ENCODE measurements at regions not wholly inside any gene's neighbourhood (a gene's known extent, or its start where the extent isn't known, plus 50 kb on each side); places are given as distances from the start of the nearest gene placed in this dataset.

DNA sequence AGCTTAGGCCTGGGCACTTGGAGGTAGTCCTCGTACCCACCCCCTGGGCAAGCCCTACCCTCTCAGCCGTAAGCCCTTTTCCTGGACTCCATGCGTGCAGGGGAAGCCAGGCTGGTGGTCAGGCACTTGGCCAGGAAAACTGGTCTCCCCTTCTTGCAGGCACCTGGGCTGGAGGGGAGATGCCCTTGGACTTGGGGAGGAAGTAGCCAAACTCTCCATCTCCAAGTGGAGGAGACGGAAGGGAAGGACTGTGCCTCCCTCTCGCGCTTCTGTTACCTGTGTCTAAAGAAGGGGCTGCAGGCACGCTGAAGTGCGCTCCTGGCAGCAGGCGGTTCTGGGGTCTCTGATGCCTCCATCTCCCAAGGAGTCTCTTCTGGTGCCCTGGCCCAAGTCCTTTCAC is 283.9 kb downstream of the PBX3 start:
- H3K14ac ChIP-seq (ENCODE audit: low read length in 2 of 2): no peak overlapping the region
- H3K4me1 ChIP-seq (ENCODE audit: control insufficient read depth, insufficient read depth, low read depth, low read length): no peaks in the 10 kb centered on the region
- H3K9ac ChIP-seq (ENCODE audit: low read length): no peak overlapping the region
- H3K4ac ChIP-seq (ENCODE audit: low read depth in 1 of 2, low read length in 2 of 2): no peak overlapping the region
- H4K8ac ChIP-seq (ENCODE audit: low read length): no peak overlapping the region
- H3K9me3 ChIP-seq (ENCODE audit: control insufficient read depth, low read length): no peaks in the 10 kb centered on the region
- no peak overlapping the region for H2BK15ac ChIP-seq (ENCODE audit: low read depth, poor library complexity, severe bottlenecking)
- H3K36me3 ChIP-seq (ENCODE audit: control insufficient read depth in 1 of 2, insufficient read depth in 2 of 2, low read depth in 1 of 2, low read length in 2 of 2): no peaks in the 10 kb centered on the region
- H2AFZ ChIP-seq (ENCODE audit: low read depth, low read length): no peak overlapping the region
- no peak overlapping the region for H3K4me3 ChIP-seq (ENCODE audit: insufficient read depth in 1 of 2, low read depth in 1 of 2, low read length in 2 of 2)
- H3K27ac ChIP-seq (ENCODE audit: low read length, poor library complexity, severe bottlenecking): no peak overlapping the region
- H2BK5ac ChIP-seq (ENCODE audit: low read depth, low read length, poor library complexity, severe bottlenecking): no peak overlapping the region
- no peak overlapping the region for H3K23ac ChIP-seq (ENCODE audit: low read length in 2 of 2)
- H2AK5ac ChIP-seq (ENCODE audit: low read length, severe bottlenecking): no peak overlapping the region
- H3K4me2 ChIP-seq (ENCODE audit: low read length, poor library complexity, severe bottlenecking): no peak overlapping the region
- H3K27me3 ChIP-seq (ENCODE audit: control insufficient read depth in 1 of 2, insufficient read depth in 1 of 2, low read length in 2 of 2): peaks cover 29 to 51% of the 10 kb centered on the region in 2 experiments
- no peak overlapping the region for H2BK120ac ChIP-seq (ENCODE audit: low read depth, low read length)
- no peaks in the 10 kb centered on the region for H3K79me1 ChIP-seq (replicated peaks; ENCODE audit: low read length, poor library complexity, severe bottlenecking)
- WGBS: 92% methylated on average over 9 of the region's 9 CpGs
- no peak overlapping the region for H2BK12ac ChIP-seq (ENCODE audit: low read length in 2 of 2)
- H4K91ac ChIP-seq (ENCODE audit: low read length): no peak overlapping the region
- no peak for DNase-seq
- H3K18ac ChIP-seq (ENCODE audit: low read depth in 1 of 2, low read length in 2 of 2): no peak overlapping the region

DNA sequence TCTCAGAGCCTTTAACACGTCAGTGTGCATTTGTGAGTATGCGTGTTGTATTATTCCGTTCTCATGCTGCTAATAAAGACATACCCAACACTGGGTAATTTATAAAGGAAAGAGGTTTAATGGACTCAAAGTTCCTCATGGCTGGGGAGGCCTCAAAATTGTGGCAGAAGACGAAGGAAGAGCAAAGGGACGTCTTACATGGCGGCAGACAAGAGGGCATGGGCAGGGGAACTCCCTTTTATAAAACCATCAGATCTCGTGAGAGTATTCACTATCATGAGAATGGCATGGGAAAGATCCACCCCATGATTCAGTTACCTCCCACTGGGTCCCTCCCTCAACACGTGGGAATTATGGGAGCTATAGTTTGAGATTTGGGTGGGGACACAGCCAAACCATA is 285.0 kb downstream of the PBX3 start:
- Histone ChIP-seq H4K8ac (ENCODE audit: low read length) (no peak overlapping the region), H3K4me1 (ENCODE audit: control insufficient read depth, insufficient read depth, low read depth, low read length) (peaks cover 6% of the 10 kb centered on the region), H3K4me2 (ENCODE audit: low read length, poor library complexity, severe bottlenecking) (no peak overlapping the region), H3K27ac (ENCODE audit: low read length, poor library complexity, severe bottlenecking) (no peak overlapping the region), H2AFZ (ENCODE audit: low read depth, low read length) (no peak overlapping the region), H3K9me3 (ENCODE audit: control insufficient read depth, low read length) (no peaks in the 10 kb centered on the region), H3K4me3 (ENCODE audit: insufficient read depth in 1 of 2, low read depth in 1 of 2, low read length in 2 of 2) (no peak overlapping the region), H2AK5ac (ENCODE audit: low read length, severe bottlenecking) (no peak overlapping the region), H3K18ac (ENCODE audit: low read depth in 1 of 2, low read length in 2 of 2) (no peak overlapping the region), H3K4ac (ENCODE audit: low read depth in 1 of 2, low read length in 2 of 2) (no peak overlapping the region), H3K36me3 (ENCODE audit: control insufficient read depth in 1 of 2, insufficient read depth in 2 of 2, low read depth in 1 of 2, low read length in 2 of 2) (no peaks in the 10 kb centered on the region), H2BK120ac (ENCODE audit: low read depth, low read length) (no peak overlapping the region), H3K27me3 (ENCODE audit: control insufficient read depth in 1 of 2, insufficient read depth in 1 of 2, low read length in 2 of 2) (peaks cover 35 to 51% of the 10 kb centered on the region in 2 experiments), H2BK12ac (ENCODE audit: low read length in 2 of 2) (no peak overlapping the region), H2BK5ac (ENCODE audit: low read depth, low read length, poor library complexity, severe bottlenecking) (no peak overlapping the region), H3K9ac (ENCODE audit: low read length) (no peak overlapping the region), H3K23ac (ENCODE audit: low read length in 2 of 2) (no peak overlapping the region), H3K79me1 (replicated peaks; ENCODE audit: low read length, poor library complexity, severe bottlenecking) (no peaks in the 10 kb centered on the region), H4K91ac (ENCODE audit: low read length) (no peak overlapping the region), H3K14ac (ENCODE audit: low read length in 2 of 2) (no peak overlapping the region), H2BK15ac (ENCODE audit: low read depth, poor library complexity, severe bottlenecking) (no peak overlapping the region)
- 92% methylated on average over 4 of the region's 8 CpGs for WGBS
- DNase-seq: no peak

DNA sequence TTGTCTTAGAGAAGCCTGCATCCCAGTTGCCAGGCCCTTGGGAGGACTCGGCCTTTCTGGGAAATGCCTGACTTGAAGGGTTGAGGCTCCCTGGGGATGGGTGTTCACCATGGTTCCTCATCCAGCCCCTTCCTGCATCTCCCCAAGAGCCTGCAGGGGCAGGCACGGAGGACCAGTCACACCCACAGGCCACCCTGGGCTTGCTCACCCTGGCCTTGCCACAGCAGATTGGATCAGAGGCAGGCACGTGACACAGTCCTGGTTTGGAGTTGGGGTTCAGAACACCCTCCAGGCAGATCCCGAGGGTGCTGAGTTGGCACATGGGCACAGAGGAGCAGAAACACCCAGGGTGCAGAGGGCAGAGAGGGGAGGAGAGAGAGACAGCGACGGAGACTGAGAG is 286.1 kb downstream of the PBX3 start:
- no peak overlapping the region for H2AK5ac ChIP-seq (ENCODE audit: low read length, severe bottlenecking)
- H3K4me3 ChIP-seq (ENCODE audit: insufficient read depth in 1 of 2, low read depth in 1 of 2, low read length in 2 of 2): no peak overlapping the region
- H4K8ac ChIP-seq (ENCODE audit: low read length): no peak overlapping the region
- no peak overlapping the region for H3K4me2 ChIP-seq (ENCODE audit: low read length, poor library complexity, severe bottlenecking)
- peaks cover 8% of the 10 kb centered on the region for H3K4me1 ChIP-seq (ENCODE audit: control insufficient read depth, insufficient read depth, low read depth, low read length)
- DNase-seq: no peak
- no peak overlapping the region for H3K4ac ChIP-seq (ENCODE audit: low read depth in 1 of 2, low read length in 2 of 2)
- no peak overlapping the region for H3K27ac ChIP-seq (ENCODE audit: low read length, poor library complexity, severe bottlenecking)
- H3K14ac ChIP-seq (ENCODE audit: low read length in 2 of 2): no peak overlapping the region
- no peak overlapping the region for H3K9ac ChIP-seq (ENCODE audit: low read length)
- no peak overlapping the region for H2BK12ac ChIP-seq (ENCODE audit: low read length in 2 of 2)
- no peak overlapping the region for H2AFZ ChIP-seq (ENCODE audit: low read depth, low read length)
- H4K91ac ChIP-seq (ENCODE audit: low read length): peak overlapping the region; percentile 54
- no peak overlapping the region for H2BK15ac ChIP-seq (ENCODE audit: low read depth, poor library complexity, severe bottlenecking)
- no peak overlapping the region for H3K18ac ChIP-seq (ENCODE audit: low read depth in 1 of 2, low read length in 2 of 2)
- H3K36me3 ChIP-seq (ENCODE audit: control insufficient read depth in 1 of 2, insufficient read depth in 2 of 2, low read depth in 1 of 2, low read length in 2 of 2): no peaks in the 10 kb centered on the region
- H3K79me1 ChIP-seq (replicated peaks; ENCODE audit: low read length, poor library complexity, severe bottlenecking): no peaks in the 10 kb centered on the region
- H2BK120ac ChIP-seq (ENCODE audit: low read depth, low read length): no peak overlapping the region
- 78% methylated on average over 4 of the region's 6 CpGs for WGBS
- no peaks in the 10 kb centered on the region for H3K9me3 ChIP-seq (ENCODE audit: control insufficient read depth, low read length)
- peaks cover 44 to 51% of the 10 kb centered on the region in 2 experiments for H3K27me3 ChIP-seq (ENCODE audit: control insufficient read depth in 1 of 2, insufficient read depth in 1 of 2, low read length in 2 of 2)
- no peak overlapping the region for H3K23ac ChIP-seq (ENCODE audit: low read length in 2 of 2)
- no peak overlapping the region for H2BK5ac ChIP-seq (ENCODE audit: low read depth, low read length, poor library complexity, severe bottlenecking)

DNA sequence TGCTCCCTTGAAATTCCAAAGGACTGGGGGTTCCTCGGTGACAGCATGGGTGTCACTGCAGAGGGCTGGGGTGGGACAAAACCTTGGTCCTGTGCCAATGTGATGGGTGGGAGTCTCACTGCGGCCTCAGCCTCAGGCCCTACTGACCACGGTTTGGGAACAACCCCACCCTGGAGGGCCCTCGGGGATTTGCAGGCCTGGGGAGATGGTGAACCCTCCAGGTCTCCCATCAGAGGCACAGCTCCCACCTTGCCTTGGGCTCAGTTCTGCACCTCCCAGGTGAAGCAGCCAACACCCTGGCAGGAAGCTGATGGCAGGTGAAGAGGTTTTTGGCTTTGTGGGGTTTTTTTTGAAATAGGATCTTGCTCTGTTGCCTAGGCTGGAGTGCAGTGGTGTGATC is 286.8 kb downstream of the PBX3 start:
- no peak overlapping the region for H3K14ac ChIP-seq (ENCODE audit: low read length in 2 of 2)
- H3K23ac ChIP-seq (ENCODE audit: low read length in 2 of 2): no peak overlapping the region
- no peak for DNase-seq
- no peaks in the 10 kb centered on the region for H3K36me3 ChIP-seq (ENCODE audit: control insufficient read depth in 1 of 2, insufficient read depth in 2 of 2, low read depth in 1 of 2, low read length in 2 of 2)
- no peak overlapping the region for H3K9ac ChIP-seq (ENCODE audit: low read length)
- no peak overlapping the region for H2BK120ac ChIP-seq (ENCODE audit: low read depth, low read length)
- H3K4me3 ChIP-seq (ENCODE audit: insufficient read depth in 1 of 2, low read depth in 1 of 2, low read length in 2 of 2): no peak overlapping the region
- H3K18ac ChIP-seq (ENCODE audit: low read depth in 1 of 2, low read length in 2 of 2): no peak overlapping the region
- H2AFZ ChIP-seq (ENCODE audit: low read depth, low read length): no peak overlapping the region
- peaks cover 48 to 56% of the 10 kb centered on the region in 2 experiments for H3K27me3 ChIP-seq (ENCODE audit: control insufficient read depth in 1 of 2, insufficient read depth in 1 of 2, low read length in 2 of 2)
- WGBS: 92% methylated on average over 2 of the region's 4 CpGs
- peaks cover 8% of the 10 kb centered on the region for H3K4me1 ChIP-seq (ENCODE audit: control insufficient read depth, insufficient read depth, low read depth, low read length)
- H3K27ac ChIP-seq (ENCODE audit: low read length, poor library complexity, severe bottlenecking): no peak overlapping the region
- H3K4me2 ChIP-seq (ENCODE audit: low read length, poor library complexity, severe bottlenecking): no peak overlapping the region
- H4K8ac ChIP-seq (ENCODE audit: low read length): no peak overlapping the region
- no peaks in the 10 kb centered on the region for H3K79me1 ChIP-seq (replicated peaks; ENCODE audit: low read length, poor library complexity, severe bottlenecking)
- no peaks in the 10 kb centered on the region for H3K9me3 ChIP-seq (ENCODE audit: control insufficient read depth, low read length)
- H2BK15ac ChIP-seq (ENCODE audit: low read depth, poor library complexity, severe bottlenecking): no peak overlapping the region
- H2AK5ac ChIP-seq (ENCODE audit: low read length, severe bottlenecking): no peak overlapping the region
- H4K91ac ChIP-seq (ENCODE audit: low read length): no peak overlapping the region
- H2BK5ac ChIP-seq (ENCODE audit: low read depth, low read length, poor library complexity, severe bottlenecking): no peak overlapping the region
- H3K4ac ChIP-seq (ENCODE audit: low read depth in 1 of 2, low read length in 2 of 2): no peak overlapping the region
- no peak overlapping the region for H2BK12ac ChIP-seq (ENCODE audit: low read length in 2 of 2)

All from mesenchymal stem cell (in vitro differentiated cells and primary cell).